HG03103 (cell line): ENCODE measurements at regions not wholly inside any gene's neighbourhood (a gene's known extent, or its start where the extent isn't known, plus 50 kb on each side); places are given as distances from the start of the nearest gene placed in this dataset.

Experiments
- ATAC-seq: cut with Tn5 transposase; IDR thresholded peaks from one replicate; pipeline ENCODE4 v1.9.1; 2021; ENCODE audit warnings: low read depth; ENCODE audit not compliant: unreplicated experiment

DNA sequence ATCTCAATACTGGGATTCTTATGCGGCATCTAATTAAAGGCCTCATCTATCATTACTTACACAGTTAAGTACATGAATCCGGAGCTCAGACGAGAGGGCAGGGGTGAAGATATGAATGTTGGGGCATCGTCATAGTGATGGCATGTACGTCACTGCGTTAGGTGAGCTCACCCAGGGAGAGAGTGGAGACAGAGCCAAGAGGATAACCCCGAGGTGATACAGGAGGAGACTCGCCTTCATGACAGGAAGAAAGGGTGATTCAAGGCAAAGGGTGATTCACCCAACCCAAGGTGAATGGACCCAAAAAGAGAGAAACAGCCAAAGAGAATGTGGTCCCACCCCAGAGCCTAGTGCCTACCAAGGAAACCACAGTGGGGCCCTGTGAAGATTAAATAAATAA lies 132.9 kb upstream of the BLID start:
- no peak for ATAC-seq

DNA sequence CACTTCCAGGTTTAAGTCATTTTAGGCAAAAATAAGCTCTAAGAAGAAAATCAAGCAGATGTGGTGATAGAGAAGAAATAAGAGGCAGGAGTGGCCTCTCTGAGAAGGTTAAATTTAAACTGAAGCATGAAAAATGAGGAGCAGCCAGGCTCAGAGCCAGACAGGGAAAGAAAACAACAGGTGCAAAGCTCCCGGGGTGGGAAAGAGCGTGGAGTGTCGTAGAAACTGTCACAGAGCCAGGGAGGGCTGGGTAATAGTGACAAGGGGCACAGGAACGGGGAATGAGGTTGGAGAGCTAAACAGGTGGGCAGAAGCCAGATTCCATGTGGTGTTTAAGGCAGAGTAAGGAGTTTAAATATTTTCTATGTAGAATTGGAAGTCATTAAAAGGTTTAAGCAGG lies 132.1 kb upstream of the BLID start:
- no peak for ATAC-seq

DNA sequence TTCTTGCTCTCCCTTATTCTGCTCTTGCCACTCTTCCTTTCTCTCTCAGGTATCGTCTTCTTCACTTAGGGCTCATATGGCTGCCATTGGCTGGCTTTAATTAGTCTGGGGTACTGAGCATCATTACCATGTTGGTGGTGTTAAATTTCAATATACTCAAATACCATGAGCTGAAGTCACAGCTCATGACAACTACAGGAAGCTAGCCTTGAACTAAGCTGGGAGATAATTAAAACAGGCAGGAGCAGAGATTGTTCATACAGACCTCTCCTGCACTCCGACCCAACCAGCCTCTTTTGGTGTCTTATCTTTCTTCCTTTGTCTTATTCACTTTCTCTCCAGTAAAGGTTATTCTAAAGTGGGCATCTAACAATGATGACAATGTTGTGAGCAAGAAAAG lies 130.9 kb upstream of the BLID start:
- no peak for ATAC-seq

DNA sequence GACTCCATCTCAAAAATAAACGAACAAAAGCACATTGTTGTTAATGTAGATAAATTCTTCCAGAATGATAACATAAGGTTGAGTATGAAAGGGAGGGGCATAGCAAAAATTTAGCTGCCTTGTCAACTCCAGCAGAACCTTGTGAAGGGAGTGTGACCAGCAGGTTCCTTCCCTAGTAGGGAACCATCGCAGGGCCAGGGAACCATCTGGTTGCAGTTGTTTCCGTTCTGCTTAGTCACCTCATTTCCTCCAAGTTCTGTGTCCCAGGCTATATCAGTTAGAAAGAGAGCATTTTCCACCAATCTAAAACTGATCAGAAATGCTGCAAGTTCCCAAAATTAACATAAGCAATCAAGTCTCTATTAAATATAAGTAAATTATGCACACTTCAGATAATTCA lies 126.7 kb upstream of the BLID start:
- no peak for ATAC-seq

DNA sequence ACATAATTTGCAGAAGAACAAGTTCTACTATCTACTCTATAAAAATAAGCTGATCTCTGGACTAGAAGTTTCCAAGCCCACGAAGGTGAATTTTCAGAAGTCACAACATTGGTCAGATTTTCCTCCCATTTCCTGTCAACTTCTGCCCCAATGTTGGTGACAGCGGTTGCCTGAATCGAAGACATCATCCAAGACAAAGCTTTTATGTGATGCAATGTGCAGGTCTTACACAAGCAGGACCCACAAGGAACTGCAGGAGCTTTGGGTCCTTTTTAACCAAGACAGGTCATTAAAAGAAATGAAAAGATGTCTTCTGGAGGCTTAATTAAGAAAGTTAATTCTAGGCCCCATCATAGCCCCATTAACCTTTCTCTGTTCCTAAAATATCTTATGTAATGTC lies 125.6 kb upstream of the BLID start:
- ATAC-seq, result no peak

DNA sequence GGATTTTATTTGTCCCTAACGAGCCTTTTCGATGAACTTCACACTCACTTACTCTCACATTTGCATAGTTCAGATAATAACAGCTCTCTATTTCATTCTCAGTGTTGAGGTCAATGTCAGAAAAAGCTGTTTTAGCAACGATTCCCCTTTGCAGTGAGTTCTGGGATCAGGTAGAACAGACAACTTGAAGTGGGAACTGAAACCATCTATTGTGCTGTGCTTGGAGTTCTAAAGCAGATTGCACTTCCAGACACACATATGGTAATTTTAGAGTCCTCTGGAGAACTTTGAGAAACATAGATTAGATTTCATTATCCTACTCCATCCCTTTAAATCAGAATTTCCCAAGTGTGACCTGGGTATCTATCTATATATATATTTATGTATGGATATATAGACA lies 124.6 kb upstream of the BLID start:
- ATAC-seq, result no peak

DNA sequence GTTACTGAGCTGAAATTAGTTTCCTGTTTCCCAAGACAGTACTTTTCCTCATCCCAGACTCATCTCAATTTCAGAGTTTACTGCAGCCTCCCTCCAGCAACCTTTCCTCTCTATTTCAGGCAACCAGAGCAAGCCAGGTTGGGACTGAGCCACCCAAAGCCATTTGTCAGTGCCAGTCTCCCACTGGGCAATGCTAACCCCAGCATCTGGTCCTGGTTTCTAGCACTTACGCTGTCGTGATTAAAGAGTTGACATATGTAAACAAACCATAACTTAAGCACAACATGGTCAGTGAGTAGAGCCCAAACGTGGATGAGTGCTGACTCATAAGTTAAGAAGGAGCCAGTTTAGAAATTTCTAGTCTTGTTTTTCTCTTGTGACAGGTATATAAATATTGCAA lies 119.6 kb upstream of the BLID start:
- ATAC-seq, result no peak

DNA sequence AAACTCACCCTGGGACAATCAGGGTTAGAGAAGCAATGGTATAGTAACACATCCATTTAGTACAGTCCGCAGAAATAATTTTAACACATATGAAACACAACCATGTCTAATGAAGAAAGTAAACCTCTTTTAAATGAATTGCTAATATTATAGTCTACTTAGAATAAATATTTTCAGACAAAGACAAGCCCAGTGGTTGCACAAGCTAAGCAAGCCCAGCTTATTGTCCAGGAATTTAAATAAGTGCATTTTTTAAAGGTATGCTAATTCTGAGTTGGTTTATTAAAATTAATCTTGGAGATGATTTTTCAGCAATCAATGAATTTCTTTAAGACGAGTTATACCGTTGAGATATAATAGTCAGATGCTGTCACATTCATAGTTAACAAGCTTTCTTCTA lies 118.8 kb upstream of the BLID start:
- ATAC-seq, result no peak

DNA sequence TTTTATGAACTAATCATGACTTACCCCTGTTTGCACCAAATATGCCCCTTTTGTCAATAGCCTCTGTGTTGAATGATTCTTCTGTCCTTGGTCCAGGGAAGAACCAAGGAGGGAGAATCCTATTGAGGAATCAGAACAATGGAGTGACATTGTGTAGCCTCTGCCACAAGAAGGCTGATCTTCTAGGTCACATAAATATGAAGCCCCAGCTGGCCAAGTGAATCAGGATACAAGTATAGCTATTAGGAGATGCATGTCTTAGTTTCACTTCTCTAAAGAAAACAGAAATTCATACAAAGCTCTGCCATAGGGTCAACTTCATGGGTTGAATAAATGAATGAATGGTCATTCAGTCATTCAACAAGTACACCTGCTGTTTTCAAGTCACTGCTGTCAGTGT lies 118.2 kb upstream of the BLID start:
- ATAC-seq, result no peak

DNA sequence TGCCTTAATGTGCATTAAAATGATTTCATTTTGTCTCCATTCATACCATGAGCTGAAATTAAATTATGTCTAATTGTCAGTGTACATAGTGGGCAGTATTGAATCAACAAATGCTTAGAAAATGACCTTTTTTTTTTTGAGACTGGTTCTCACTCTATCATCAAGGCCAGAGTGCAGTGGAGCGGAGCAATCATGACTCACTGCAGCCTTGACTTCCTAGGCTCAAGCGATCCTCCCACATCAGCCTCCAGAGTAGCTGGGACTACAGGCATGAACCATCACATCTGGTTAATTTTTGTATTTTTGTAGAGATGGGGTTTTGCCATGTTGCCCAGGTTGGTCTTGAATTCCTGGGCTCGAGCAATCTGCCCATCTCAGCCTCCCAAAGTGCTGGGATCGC lies 117.0 kb upstream of the BLID start:
- no peak for ATAC-seq

DNA sequence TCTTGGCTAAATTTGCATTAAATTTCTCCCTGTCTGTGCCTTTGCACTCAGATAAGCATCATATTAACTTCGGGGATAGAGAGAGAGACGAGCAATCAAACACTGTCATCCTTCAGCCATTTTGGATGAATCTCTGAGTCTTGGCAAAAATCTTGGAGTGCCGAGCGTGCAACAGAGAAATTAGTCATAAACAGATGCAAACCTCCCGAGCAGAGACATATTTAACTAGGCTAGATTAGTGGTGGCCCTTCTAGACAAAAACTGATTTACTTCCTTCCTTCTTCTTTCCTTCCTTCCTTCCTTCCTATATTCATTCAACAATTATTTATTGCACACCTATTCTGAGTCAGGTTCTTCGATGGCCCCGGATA lies 114.4 kb upstream of the BLID start:
- ATAC-seq, result no peak

DNA sequence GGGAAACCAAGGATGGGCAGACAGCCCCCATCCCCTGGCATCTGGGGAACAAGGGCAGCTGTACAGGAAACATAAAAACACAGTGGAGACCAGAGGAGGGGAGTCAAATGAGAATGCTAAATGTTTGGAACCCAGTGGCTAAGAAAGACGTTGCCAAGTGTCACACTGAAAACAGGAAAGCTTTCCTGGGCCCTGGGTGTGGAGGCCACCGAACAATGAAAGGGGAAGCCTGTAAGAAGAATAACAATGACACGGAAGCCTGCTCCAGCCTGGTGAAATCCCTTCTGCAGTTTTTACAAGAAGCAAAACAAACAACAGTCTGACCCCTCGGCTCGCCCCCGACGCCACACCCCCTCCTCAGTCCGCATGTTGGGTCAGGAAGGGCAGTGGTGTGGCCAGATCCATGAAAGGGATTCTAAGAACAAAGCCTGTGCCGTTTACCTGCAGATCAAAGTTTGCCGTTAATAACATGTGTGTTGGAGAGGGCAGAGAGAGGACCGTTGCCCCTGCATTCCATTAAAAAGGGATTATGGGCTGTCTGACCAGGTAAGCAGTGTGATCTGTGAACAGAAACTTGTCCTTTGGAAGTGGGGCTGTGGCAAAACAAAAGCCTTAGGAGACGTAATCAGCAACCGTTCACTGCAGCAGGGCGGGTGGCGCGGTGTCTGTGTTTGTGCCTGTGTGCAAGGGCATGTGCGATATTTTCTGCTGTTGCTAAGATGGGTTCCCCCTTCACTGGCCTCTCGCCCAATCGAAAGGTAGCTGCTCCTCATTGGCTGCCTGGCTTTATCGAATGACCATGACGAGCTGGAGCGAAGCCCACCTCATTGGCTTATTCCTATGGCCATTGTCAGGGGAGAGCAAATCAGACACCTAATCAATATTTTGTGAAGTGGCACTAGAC lies 113.7 kb upstream of the BLID start:
- ATAC-seq, result no peak

DNA sequence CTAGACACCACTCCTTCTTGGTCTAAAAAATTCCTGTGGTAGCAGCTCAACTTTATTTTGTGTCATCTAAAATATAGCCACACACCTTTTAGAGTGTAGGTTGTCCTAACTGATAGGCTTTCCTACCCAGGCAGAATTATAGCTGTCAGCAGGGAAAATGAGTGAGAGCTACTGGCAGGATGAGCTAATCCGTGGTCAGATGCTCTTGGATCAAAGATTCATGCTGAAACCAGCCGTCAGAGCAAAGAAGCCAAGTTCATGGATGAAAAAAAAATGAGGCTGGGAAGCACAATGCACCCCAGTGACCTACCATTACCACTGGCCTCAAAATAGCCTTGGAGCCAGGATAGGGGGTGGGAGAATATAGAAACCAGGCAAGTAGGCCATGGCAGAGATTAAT lies 113.1 kb upstream of the BLID start:
- ATAC-seq, result no peak

DNA sequence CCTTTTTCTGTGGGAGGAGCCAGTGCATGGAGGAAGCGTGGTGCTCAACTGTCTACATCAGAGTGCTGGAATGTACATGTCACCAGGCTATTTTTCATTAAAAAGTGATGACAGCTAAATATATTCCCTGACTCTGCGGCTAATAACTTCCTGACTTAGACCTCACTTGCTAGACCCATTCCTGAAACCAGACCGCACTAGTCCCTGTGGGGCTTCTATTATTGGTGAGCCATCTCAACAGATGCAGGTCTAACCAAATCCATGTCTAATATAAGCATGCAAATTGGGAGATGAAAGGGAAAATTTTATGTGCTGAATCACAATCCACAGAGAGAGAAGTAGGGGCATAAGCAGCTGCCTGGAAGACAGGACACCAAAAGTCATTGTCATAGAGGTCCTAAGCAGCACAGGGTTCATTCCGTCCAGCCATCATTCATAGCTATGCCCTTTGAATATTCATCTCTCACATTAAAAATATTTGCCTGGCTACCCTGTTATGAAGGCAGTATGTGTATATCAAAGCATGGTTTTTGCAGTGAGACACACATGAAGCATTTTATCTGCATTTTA lies 110.9 kb upstream of the BLID start:
- ATAC-seq, result no peak

DNA sequence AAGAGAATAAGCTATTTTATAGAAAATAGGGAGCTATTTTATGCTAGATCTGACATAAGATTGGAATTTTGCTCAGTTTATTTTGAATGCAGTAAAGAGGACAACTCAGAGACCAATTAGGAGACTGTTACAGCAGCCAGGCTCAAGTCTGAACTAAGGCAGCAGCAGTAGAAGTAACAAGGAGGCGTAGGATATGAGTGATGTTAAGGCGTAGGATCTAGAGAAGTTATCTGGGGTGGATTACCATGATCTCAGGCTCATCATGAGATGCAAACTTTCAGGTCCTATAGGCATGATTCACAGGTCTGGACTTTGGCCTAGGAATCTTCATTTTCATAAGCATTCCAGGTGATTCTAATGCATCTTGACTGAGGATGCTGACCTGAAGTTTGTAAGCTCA lies 108.9 kb upstream of the BLID start:
- ATAC-seq, result no peak

DNA sequence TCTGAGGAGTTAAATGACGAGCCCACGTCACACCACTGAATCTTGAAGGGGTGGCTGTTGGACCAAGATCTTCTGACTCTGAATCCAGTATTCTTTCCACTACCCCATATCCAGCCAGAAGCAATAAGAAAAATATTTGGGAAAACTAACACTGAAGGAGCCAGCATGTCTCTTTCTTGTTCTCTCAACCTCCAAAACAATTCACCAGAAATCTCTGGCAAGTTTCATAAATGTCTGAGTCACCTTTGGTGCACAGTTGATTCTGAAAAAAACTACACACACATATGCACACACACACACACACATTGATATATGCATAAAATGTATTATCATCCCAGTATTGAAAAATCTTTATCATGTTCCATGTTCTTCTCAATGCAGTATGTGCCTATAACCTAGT lies 104.3 kb upstream of the BLID start:
- ATAC-seq, result no peak

DNA sequence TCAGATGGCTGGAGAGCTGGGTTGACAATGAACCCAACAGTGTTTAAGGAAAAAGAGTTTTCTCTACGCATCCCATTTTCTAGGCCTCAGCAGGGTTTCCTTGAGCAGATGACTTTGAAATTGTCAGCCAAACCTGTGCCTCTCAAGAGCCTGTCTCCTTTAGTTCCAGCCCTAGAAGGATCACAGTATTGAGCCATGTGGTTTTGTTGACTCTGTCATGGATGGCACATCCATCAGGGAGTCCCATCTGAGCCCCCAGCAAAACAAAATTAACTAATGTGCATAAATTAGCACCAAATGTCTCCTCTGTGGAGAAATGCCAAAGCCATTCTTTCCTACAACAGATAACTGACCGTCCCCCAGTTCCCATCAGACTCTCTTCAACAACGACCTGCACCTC lies 103.8 kb upstream of the BLID start:
- no peak for ATAC-seq

DNA sequence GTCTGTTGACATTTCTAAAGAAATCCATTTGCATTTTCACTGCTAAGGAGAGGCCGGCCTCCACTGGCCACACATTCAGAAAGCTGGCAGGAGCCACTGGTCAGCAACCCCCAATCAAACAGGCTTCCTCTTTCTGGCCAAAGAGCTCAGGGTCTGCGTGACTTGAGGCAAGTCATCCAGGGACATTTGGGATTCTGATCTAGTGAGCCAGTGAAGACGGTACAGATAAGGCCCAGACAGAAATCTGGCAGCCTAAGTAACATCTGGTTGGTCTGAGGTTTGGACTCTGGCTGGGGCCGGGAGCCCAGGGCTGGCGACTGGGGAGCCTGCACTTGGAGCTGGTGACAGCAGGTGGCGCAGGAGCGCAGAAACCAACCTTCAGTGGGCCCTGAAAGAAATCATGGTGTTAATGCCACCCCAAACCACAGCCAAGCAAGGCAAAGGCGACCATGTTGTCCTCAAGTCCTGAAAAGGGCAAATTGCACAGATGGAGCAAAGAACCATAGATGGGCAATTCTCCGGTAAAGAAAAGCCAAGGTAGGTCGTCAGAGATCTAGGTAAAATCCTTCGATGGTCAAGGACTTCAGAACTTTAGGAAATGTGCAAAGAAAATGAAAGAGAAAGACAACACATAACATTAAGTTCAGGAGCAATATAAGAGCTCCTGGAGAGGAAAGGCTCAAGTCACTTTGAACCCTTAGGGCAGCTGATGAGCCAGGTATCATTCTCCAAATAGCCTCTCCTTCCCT lies 99.4 kb upstream of the BLID start:
- ATAC-seq, result peak; percentile 87

DNA sequence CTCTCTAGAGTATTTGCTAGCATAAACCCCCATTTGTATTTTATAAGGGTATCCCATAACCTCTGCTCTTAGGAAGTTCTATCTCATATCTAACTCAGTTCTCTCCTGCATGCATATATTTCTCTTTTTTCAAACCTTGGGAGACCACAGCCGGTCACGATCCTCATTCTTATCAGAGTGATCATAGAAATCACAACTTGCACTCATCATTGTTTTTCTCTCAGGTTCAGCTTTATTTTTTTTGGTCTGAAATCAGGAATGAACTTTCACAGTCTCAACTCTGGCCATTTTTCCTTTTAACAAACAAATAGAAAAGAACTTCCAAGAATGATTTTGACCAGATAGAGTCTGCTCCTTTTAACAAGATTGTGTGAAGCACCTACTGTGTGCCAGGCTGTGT lies 98.6 kb upstream of the BLID start:
- no peak for ATAC-seq

DNA sequence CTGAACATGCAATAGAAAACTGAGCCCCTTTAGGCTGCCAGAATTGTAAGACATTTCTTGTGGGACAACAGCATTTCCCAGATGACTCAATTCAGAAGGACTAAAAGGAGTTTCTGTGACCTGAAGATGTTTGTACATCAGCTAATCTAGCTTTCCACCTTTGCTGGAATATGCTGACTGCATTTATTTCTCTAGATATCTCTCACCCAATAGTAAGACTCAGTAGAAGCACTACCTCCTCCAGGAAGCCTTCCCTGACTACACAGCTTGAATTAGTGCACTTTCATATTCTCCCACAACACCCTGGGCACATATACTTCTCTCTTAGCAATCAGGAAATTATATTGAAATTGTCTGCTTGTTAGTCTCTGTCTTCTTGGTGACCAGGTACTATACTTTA lies 98.1 kb upstream of the BLID start:
- ATAC-seq, result no peak

DNA sequence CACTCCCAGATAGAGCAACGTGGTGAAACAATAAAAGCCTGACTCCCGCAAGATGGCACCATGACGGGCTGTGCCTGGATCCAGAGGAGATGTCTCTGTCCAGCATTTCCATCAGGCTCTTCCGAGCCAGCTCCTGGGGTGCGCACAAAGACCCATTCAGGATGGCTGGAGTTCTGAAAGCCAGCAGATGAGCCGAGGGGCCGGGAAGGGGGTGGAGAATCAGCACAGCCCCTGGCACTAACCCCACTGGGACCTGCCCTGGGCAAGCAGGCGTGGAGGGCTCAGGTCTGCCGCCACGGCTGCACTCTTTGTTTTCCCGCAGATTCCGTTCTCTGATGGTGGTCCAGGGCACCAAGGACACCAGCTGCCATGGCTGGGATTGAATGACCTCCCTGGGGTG lies 97.2 kb upstream of the BLID start:
- no peak for ATAC-seq
